Thoracic aorta (tissue), 2 donors: ENCODE measurements at regions not wholly inside any gene's neighbourhood (a gene's known extent, or its start where the extent isn't known, plus 50 kb on each side); places are given as distances from the start of the nearest gene placed in this dataset.

Source experiments
- ATAC-seq: fragments of 150-250 bp; one replicate; pipeline ENCODE4 v1.8.0; 2017; ENCODE audit warnings: low read depth; ENCODE audit not compliant: insufficient number of reproducible peaks, low FRiP score
- DNase-seq: peaks from one replicate; pipeline ENCODE4 v3.0.0-alpha.2; 2020; ENCODE audit warnings: low spot score
- H3K27ac ChIP-seq, 2 donors: fragments of 200-600 bp; sonication (generic); 1 replicate in 1 of 2; 2 replicates in 1 of 2; pipeline ENCODE4 v1.5.1; 2016; ENCODE audit warnings: mild to moderate bottlenecking in 2 of 2, moderate library complexity in 2 of 2
- H3K27me3 ChIP-seq: fragments of 200-600 bp; sonication (generic); replicated peaks from 2 replicates; pipeline ENCODE4 v1.6.0; 2016; ENCODE audit warnings: mild to moderate bottlenecking; ENCODE audit not compliant: insufficient read depth
- H3K36me3 ChIP-seq: fragments of 200-600 bp; sonication (generic); one replicate; pipeline ENCODE4 v1.5.1; 2016
- H3K4me1 ChIP-seq, 2 donors: fragments of 200-600 bp; sonication (generic); 1 replicate in 1 of 2; 2 replicates in 1 of 2; pipeline versions ENCODE4 v1.5.1 to v1.6.0; 2016; ENCODE audit warnings: low read depth in 2 of 2, mild to moderate bottlenecking in 1 of 2; ENCODE audit not compliant: control insufficient read depth in 1 of 2
- H3K4me3 ChIP-seq: fragments of 200-600 bp; sonication (generic); 2 replicates; pipeline ENCODE4 v1.5.1; 2016; ENCODE audit warnings: mild to moderate bottlenecking
- H3K9me3 ChIP-seq: fragments of 200-600 bp; sonication (generic); 2 replicates; pipeline ENCODE4 v1.5.1; 2016
- TF ChIP-seq, protein P1 (sequence below): fragments of 200-600 bp; sonication (generic); IDR thresholded peaks from one replicate; pipeline ENCODE4 v1.5.1; 2019; ENCODE audit warnings: antibody characterized with exemption

DNA sequence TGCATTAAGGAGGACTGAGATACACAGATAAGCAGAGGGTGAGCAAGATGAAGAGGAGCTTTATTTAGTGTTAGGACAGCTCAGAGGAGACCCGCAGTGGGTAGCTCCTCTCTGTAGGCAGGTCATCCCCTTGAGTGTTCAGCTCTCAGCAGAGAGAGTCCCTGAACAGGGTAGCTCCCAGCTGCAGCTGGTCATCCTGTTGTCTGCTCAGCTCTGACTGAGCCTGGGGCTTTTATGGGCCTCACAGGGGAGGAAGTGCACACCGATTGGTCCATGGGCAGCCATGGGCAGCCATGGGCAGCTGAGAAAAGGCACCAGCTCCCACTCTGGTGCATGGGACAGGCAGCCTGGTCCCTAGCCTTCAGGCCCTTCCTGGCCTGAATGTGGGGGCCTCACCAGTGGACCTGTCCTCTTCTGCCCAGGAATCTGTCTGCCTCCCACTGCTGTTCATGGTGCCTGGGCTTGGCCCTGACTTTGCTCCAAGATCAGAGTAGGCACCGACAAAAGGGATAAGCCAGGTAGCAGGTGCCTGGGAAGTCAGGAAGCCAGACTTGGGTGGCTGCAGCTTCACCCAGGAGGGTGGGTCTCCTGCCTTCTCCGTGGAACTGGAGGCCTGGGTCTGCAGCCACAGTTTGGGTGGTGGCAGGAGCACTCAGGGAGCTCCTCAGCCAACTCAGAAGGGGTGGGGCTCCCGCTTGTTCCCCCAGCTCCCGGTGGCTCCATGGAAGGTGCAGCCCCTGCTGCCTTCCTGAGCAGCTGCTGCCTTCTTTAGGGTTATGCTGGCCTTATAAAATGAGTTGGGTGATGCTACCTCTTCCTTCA is 54.7 kb downstream of the MYEOV start:
- ATAC-seq: no peak
- no peaks in the 10 kb centered on the region for H3K9me3 ChIP-seq
- TF ChIP-seq, protein P1, sequence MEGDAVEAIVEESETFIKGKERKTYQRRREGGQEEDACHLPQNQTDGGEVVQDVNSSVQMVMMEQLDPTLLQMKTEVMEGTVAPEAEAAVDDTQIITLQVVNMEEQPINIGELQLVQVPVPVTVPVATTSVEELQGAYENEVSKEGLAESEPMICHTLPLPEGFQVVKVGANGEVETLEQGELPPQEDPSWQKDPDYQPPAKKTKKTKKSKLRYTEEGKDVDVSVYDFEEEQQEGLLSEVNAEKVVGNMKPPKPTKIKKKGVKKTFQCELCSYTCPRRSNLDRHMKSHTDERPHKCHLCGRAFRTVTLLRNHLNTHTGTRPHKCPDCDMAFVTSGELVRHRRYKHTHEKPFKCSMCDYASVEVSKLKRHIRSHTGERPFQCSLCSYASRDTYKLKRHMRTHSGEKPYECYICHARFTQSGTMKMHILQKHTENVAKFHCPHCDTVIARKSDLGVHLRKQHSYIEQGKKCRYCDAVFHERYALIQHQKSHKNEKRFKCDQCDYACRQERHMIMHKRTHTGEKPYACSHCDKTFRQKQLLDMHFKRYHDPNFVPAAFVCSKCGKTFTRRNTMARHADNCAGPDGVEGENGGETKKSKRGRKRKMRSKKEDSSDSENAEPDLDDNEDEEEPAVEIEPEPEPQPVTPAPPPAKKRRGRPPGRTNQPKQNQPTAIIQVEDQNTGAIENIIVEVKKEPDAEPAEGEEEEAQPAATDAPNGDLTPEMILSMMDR: no peak
- no peaks in the 10 kb centered on the region for H3K27me3 ChIP-seq
- DNase-seq: no peak
- no peaks in the 10 kb centered on the region for H3K4me1 ChIP-seq
- no peak overlapping the region for H3K27ac ChIP-seq
- no peak overlapping the region for H3K4me3 ChIP-seq
- no peaks in the 10 kb centered on the region for H3K36me3 ChIP-seq

DNA sequence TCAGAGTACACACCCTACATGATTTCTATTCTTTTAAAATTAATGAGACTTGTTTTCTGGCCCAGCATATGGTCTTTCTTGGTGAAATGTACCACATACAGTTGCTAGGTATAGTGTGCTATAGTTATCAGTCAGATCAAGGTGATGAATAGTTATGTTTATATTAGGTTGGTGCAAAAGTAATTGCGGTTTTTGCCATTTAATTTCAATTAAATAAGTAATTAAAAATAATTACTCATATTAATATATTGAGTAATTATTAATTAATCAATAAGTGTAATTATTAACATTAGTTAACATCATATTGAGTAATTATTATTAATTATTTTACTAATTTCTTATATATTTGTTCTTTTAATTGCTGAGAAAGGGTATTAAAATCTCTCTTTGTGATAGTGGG is 56.1 kb downstream of the MYEOV start:
- Histone ChIP-seq H3K27me3 (no peaks in the 10 kb centered on the region), H3K4me3 (no peak overlapping the region), H3K4me1 (no peaks in the 10 kb centered on the region), H3K27ac (no peak overlapping the region), H3K9me3 (no peaks in the 10 kb centered on the region), H3K36me3 (no peaks in the 10 kb centered on the region)
- DNase-seq (no peak), ATAC-seq (no peak)
- TF ChIP-seq, protein P1: no peak

DNA sequence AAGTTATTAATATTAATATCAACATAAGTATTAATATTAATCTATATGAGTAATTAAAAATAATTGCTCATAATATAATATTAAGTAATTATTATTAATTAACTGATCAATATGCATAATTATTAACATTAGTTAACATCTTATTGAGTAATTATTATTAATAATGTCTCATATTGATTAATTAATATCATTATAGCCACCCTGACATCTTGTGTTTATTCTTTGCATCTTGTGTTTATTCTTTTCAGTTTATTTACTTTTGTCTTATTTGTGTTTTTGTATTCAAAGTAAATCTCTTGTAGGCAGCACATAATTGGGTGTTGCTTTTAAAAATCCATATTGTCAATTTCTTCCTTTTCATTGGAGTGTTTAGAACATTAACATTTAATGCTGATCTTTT is 56.6 kb downstream of the MYEOV start:
- Histone ChIP-seq H3K9me3 (no peaks in the 10 kb centered on the region), H3K27me3 (no peaks in the 10 kb centered on the region), H3K4me1 (no peaks in the 10 kb centered on the region), H3K27ac (no peak overlapping the region), H3K4me3 (no peak overlapping the region), H3K36me3 (no peaks in the 10 kb centered on the region)
- DNase-seq (no peak), ATAC-seq (no peak)
- TF ChIP-seq, protein P1: no peak

- DNase-seq: no peak
- Histone ChIP-seq H3K4me3 (no peak overlapping the region), H3K36me3 (no peaks in the 10 kb centered on the region), H3K9me3 (no peaks in the 10 kb centered on the region), H3K27ac (no peak overlapping the region), H3K4me1 (peaks cover 0 to under 1% of the 10 kb centered on the region in 2 donors), H3K27me3 (no peaks in the 10 kb centered on the region)
- TF ChIP-seq, protein P1: no peak
- no peak for ATAC-seq
Measured at GRCh38 chr11:69351460-69351859, 57.5 kb downstream of the MYEOV start.

DNA sequence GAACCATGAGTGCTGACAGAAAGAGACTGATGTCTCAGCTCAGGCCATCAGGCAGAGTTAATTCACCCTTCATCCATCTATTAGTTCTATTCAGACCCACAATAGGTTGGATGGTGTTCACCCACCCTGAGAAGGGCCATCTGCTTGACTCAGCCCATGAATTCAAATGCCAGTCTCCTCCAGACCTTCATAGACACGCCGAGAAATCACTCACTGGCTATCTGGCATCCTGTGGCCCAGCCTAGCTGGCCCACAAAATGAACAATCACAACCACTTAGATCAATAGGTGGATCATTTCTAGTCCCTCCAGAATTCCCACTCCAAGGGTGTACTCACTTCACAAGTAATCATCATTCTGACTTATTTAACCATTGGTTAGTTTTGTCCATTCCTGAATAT is 58.2 kb downstream of the MYEOV start:
- TF ChIP-seq, protein P1: no peak
- no peaks in the 10 kb centered on the region for H3K27me3 ChIP-seq
- ATAC-seq: no peak
- H3K4me1 ChIP-seq: peaks cover 0 to 6% of the 10 kb centered on the region in 2 donors
- no peaks in the 10 kb centered on the region for H3K9me3 ChIP-seq
- H3K4me3 ChIP-seq: no peak overlapping the region
- no peak for DNase-seq
- H3K27ac ChIP-seq: no peak overlapping the region
- no peaks in the 10 kb centered on the region for H3K36me3 ChIP-seq
